HG02885 (cell line): ENCODE measurements at regions not wholly inside any gene's neighbourhood (a gene's known extent, or its start where the extent isn't known, plus 50 kb on each side); places are given as distances from the start of the nearest gene placed in this dataset.
A peak's percentile ranks its signal among the peaks of the same experiment; 100 is the strongest.
"Not testable (repeated sequence)": the region's sequence is repeated elsewhere in the genome, so short reads cannot be mapped to it uniquely, and the experiment has no call there.

Experiments
- ATAC-seq: cut with Tn5 transposase; IDR thresholded peaks from one replicate; pipeline ENCODE4 v1.9.1; 2021; ENCODE audit warnings: mild to moderate bottlenecking; ENCODE audit not compliant: unreplicated experiment, poor library complexity

DNA sequence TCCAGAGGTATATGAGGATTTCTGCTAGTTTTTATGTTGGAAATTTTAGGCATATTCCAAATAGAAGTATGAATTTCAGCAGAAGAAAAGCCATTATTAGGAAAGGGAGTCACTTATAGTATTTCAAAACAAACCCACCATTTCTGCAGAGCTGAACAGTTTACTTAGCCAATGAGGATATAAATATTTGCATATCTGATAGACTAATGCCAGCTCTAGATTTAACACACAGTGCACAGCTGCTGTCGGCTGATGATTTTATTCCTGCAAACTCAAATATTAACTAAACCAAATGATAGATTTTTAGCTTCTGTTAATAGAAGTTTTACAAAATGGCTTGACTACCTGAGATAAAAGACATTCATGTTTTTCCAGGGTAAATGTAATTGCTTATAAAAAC is 375.8 kb upstream of the FANCL start:
- no peak for ATAC-seq

DNA sequence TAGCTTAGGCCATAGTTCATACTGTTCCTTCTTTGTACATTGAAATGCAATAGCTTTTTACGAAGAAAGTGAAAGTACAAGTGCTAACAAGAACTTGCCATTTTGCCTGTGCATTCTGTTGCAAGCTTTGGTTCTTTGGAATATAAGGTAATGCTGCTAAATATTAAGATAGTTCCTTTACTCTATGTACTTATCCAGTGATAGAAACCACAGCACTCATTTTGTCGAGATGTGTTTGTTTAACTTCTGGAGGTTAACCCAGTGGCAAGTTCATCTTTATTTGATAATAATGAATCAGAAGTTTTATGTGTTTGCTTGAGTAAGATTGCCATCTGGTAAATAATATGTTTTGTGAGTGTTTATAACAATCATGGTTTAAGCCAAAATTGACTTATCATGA is 373.1 kb upstream of the FANCL start:
- no peak for ATAC-seq

DNA sequence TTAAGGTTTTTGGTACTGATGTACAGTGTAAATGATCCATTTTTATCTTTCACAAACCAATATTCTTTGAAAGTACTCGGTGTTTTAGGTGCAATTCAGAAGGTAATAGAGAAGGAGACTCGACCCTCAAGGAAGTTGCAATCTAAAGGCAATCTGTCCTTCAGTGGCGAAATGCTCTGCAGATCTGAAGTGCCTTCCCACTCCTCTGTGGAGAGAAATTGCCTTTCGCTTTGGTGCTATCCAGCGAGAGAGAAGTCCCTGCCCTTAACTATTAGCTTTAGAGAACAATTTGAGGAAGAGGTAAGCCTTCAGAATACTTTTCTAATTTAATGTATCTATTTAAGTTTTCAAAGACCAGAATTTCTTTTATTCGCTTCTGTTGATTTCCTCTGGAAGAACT is 371.8 kb upstream of the FANCL start:
- ATAC-seq: no peak

DNA sequence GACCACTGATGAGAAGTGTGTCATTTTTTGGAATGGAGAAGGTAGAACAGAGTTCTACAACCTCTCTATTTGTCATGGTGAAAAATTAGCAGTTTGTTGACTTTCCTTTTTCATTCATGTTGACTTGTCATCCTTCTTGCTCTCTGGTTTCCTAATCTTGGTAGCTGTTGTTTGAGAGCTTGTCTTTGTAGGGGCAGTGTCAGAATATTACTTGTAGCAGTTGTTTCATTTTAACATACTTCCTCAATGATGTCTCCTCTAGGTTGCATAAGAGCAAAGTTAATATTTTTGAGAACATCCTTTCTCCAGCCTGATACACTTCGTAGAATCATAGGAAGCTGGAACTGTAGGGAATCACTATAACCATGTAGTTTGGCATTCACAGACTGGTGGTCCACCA is 368.2 kb upstream of the FANCL start:
- no peak for ATAC-seq

DNA sequence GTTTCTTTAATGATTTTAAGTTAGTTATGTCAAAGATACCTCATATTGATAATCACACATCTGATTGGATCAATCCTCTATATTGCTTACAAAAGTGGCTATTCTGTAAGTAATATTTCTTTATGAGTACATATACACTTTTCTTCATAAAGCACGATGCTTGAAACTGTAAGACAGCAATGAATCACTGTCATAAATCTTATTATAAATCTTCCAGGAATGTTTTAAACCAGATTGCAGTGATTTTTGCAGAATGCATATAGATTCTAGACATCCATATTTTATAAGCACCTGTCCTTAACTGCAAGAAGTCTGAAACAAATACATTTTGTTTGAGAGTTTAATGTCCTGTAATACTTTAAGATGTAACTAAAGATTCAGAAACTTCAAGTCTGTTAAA is 367.0 kb upstream of the FANCL start:
- no peak for ATAC-seq

DNA sequence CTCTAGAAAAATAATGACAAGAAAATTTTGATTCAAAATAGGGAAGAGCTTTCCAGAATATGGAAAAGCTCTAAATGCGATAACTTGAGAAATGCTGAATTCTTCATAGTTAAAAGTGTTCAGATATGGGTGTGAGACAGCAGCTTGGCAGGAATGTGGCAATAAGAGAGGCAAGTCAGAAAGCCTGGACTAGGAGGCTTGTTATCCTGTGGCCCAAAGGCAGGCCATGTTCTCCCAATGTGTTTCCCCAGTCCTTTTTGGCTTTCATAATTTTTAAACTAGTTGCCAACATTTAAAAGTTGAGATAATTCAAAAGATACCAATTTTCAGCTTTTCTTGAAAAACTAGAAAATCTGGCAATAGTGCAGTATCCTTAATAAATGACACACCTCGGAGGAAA is 366.3 kb upstream of the FANCL start:
- ATAC-seq: no peak

DNA sequence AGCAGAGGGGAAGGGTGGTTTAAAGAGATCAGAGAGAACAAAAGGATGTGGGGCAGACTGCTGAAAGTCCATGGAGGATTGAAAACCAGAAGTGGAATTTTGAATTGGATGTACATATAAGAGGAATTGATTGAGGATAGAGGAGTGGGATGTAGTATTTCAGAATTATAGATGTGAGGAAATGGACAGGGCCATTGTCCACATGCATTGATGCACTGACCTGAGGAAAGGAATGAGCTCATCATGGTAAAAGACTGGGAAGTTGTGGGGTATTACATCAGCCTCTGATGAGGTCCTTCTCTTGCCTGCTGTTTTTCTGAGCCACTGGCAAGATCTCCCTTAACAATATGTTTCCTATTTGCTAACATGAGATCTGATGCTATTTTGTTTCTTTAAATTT is 365.7 kb upstream of the FANCL start:
- no peak for ATAC-seq

DNA sequence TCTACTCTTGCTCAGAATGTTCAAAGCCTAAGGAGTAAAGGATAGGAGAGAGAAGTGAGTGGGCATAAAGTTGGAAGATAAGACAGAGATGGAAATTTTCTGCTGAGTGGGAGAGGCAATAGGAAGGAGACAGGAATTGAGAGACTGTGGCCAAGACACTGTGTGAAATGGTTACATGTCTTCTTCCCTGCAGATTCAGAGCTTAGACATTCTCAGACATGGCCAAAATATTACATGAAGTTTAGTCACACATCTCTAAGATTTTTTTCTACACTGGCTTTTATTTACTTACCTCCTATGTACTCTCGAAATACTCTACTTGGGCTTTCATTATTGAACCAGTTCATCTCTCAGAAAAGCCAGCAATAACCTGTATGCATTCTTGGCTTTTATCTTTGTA is 363.0 kb upstream of the FANCL start:
- no peak for ATAC-seq

DNA sequence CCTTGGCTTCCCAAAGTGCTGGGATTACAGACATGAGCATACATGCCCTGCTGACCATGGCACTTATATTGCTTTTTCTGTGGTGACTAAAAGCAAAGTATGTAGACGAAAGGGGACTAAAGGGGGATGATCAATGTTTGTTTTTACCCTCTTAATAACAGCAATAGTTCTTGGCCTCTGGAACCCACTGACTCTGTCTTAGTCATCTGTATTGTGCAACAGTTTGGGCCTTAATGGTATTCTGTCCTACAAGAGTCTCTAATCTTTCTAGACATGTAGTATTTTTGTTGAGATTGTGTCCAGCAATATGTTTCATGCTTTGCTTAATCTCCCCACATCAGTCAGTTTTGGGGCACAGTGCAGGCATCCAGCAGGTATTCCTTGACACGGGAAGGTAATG is 359.9 kb upstream of the FANCL start:
- ATAC-seq: no peak

DNA sequence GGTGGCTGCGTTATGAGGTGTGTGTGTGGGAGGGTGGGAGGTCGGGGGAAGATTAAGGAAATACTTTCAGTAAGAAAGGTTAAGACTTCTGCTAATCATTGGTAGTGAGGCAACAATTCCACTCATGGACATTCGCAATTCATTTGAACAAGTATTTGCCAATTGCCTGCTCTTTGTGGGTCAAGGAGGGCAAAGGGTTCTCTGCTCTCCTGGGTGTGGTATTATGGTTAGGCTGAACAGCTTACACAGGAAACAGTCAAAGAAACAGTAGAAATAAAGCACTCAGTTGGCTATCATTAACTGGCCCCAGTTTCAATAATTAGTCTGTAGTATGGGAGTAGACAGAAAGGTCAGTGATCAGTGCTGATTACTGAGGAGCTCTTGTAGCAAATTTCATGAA is 357.0 kb upstream of the FANCL start:
- ATAC-seq: no peak

DNA sequence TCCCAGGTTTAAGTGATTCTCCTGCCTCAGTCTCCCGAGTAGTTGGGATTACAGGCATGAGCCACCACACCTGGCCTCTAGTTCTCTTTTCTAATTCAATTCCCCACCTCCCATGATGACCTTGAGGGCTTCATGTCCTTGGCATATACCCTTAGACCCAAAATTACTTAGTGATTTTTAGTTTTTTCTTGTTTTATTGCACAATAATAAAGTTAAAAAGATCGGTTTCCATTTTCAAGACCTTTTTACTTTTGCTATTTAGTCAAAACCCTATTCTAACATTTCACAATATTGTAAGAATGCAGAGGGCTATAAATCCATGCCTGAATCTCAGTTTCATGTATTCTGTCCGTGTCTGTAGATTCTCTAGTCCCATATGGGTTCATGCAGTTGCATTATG is 354.6 kb upstream of the FANCL start:
- ATAC-seq: no peak

DNA sequence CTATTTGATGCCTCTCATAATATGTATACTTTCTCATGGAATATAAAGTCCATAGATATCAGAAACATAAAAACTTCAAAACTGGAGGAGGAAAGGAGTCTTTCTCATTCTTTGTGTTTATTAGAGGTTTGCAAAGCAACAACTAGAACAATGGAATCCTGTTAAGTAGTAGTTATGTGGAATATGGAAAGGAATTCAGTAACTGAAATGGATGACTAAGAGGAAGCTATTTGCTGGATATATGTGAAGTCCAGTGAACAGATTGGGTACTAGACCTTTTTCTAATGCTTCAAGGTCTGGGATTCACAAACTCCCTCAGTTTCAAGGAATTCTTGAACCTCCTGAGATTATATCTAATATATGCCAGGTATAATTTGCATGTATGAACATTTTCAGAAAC is 353.6 kb upstream of the FANCL start:
- no peak for ATAC-seq

DNA sequence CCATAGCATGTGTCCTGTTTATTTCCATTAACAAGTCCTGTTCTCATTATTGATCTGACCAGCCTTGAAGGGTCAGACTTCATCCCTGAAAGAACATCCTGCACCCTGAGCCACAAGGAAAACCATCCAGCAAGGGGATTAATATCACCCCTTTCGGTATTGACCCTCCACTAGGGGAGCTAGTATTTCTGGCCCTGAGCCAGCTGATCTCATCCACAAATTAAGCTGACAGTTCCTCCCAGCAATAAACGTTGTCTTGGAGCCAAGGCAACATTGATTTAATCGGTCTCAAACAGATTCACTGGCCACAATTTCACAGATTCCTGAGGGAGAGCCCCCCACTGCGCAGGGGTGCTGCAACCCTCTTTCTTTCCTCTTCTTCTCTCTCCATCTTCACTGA is 353.1 kb upstream of the FANCL start:
- no peak for ATAC-seq

DNA sequence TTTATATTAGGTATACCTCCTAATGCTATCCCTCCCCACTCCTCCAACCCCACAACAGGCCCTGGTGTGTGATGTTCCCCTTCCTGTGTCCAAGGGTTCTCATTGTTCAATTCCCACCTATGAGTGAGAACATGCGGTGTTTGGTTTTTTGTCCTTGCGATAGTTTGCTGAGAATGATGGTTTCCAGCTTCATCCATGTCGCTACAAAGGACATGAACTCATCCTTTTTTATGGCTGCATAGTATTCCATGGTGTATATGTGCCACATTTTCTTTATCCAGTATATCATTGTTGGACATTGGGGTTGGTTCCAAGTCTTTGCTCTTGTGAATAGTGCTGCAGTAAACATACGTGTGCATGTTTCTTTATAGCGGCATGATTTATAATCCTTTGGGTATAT is 345.1 kb upstream of the FANCL start:
- ATAC-seq: not testable (repeated sequence)

DNA sequence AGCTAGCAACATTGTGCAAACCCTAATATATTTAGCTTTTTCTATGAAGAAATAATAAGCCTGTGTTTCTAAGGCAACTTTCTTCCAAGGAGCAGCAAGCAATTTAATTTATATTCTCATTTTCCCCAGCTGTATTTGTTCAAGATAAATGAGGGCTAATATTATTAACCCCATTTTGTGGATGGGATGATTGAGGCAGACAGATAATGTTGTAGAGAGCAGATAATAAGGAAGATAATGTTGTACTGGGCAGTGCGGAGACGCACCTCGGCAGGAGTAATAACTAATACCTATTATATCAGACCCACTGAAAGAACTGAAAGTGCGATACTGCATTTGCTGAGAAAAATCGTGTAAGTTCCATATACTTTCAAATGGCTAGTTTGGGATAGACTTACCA is 344.1 kb upstream of the FANCL start:
- no peak for ATAC-seq

DNA sequence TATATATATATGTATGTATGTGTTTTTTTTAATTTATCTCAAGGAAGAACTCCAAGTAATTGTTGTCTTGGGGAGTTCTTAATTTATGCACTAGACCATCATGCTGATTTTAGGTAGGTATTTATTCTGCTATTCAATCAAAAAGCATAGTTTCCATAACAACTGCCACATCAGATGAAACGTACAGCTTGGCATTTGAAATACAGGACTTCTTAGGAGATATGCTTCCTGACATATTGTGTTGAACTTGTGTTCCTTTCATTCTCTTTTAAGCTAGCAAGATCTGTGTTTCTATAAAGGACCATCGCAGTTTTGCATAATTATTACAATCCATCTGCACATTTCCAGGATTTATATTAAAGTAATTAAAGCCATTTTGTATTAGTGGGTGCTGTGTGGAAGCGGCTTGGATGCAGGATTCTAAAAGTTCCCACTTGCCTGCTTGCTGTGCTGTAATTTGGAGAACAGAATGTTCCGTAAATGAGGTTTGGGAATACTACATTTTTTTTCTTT is 343.5 kb upstream of the FANCL start:
- ATAC-seq: no peak

DNA sequence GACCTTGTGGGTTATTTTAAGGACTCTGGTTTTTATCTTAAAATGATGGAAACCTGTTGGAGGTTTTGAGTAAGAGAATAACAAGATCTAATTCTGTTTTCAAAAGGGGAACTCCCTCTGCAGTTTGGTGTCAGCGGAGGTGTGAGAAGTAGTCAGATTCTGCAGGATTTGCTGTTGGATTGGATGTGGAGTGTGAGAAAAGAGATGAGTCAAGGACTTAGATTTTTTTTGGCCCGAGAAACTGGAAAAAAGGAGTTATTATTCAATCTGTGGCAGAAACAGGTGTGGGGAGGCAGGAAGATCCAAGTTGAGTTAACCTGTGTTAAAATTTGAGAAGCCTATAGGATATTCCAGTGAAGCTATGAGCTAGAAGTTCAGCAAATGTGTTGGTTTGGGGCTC is 337.2 kb upstream of the FANCL start:
- no peak for ATAC-seq

DNA sequence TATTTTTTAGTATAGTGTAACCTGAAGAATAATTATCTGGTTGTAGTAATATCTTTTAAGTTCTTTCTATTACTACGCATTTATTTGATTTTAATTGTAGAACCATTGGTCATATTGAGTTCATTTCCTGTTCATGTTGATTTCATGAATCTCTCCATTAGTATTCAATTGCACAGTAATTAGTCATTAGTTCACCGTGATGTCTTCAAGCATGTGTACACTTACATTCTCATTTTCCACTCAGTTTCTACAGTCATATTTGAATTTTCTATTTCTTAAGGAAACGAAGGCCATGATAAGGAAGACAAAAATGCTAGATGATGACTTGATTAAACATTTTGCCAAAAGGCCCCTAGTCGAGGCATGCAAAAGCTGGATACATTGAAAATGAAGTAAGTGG is 333.7 kb upstream of the FANCL start:
- ATAC-seq: no peak

DNA sequence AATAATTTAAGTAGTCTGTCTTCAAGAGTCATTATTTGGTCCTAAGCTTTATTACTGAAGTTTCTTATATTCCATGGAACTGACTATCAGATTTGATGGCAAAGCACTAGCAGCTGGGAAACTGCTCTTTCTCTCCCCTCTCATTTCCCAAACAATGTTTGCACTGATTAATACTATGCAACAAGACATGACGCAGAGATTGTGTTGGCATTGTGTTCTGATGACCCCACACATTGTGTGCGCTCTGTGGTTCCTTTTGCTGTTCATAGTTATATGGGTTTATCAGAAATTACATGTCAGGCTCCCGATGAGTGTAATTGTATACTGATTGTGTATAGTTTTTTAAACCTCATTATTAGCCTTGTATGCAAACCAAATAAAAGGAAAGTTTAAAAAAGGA is 331.6 kb upstream of the FANCL start:
- ATAC-seq: no peak

DNA sequence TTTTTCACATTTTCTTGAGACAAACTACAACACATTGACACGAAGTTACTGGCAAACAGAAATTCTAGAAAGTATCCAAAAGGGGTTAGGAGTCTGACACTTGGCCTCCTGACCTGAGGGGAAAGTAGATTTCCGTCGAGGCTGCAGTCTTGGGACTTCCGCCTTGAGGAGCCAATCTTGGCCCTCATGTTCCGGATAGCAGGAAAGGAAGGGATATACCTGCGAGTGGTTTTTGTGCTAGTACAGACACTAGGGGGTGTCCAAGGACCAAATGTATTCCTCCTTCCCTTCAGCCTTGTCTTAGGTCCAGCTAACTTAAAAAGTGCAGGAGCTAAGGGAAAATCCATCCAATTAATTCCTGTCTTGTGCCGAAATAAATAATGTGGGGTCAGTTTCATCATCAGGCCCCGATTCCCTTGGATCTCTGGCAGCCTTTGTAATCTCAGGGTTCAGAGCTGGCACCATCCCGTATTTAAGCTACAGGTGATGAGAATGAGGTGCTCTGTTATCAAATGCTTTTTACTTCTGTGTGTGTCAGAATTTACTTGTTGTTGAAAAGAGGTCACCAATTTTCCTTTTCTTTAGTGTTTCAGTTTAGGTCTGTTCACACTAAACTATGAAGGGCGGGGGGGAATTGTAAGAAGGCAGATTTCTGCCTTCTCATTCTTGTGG is 330.2 kb upstream of the FANCL start:
- peak; percentile 79 for ATAC-seq

DNA sequence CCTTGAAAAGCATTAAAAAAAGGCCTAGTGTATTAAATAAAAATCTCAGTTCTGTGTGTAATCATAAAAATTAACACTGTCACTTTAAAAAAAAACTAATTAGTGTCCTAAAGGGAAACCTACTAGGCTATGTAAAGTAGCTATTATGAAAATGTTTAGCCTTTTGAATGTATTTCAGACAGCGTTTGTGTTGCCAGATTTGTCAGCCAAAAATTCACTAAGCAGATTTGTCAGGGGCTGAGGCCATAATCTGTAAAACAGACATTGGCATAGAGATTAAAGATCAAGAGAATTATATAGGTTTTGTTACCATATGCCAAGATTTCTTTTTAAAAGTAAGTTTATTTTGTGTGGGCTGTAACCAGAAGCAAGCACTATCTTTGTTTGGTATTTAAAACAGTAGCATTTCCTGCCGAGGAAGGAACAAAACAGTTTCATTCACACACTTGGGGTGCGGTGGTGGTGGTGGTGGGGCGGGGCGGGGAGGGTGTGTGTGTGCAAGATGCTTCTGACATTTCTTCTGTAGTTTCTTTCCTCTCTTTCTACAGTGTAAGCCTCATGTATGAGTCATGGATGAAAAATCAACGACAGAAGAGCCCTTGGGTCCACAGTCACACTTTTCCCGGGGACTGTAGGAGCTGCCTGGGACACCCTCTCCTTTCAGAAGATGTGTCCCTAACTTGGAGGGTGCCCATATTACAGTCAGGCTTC is 328.5 kb upstream of the FANCL start:
- ATAC-seq: peak; percentile 67

DNA sequence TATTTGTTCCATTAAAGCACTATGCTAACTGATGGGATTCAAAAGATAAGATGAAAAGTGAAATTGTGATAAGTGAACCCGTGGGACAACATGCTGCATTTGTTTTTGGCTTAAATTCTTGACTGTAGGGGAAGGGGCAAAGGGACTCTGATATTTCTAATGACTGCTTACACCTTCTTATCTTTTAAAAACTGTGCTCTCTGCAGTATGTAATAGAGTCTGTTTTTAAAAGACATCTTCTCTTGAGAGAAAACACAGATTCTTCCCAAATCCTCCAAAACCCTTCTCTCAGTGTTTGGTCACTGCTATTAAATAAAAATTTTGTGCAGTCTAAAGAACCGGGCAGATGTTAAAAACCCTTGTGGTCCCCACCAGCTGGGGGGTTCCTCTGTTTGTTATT is 327.8 kb upstream of the FANCL start:
- no peak for ATAC-seq
